SK-N-MC (cell line): ENCODE measurements at regions not wholly inside any gene's neighbourhood (a gene's known extent, or its start where the extent isn't known, plus 50 kb on each side); places are given as distances from the start of the nearest gene placed in this dataset.

Experiments
- EZH2 ChIP-seq: fragments of 200-600 bp; sonication (generic); IDR thresholded peaks from one replicate; pipeline ENCODE4 v1.6.1; 2017; ENCODE audit warnings: antibody characterized with exemption
- POLR2AphosphoS5 ChIP-seq: IDR thresholded peaks from 2 replicates; pipeline ENCODE4 v1.6.1; 2012; ENCODE audit warnings: mild to moderate bottlenecking, low read depth, low read length, borderline replicate concordance

DNA sequence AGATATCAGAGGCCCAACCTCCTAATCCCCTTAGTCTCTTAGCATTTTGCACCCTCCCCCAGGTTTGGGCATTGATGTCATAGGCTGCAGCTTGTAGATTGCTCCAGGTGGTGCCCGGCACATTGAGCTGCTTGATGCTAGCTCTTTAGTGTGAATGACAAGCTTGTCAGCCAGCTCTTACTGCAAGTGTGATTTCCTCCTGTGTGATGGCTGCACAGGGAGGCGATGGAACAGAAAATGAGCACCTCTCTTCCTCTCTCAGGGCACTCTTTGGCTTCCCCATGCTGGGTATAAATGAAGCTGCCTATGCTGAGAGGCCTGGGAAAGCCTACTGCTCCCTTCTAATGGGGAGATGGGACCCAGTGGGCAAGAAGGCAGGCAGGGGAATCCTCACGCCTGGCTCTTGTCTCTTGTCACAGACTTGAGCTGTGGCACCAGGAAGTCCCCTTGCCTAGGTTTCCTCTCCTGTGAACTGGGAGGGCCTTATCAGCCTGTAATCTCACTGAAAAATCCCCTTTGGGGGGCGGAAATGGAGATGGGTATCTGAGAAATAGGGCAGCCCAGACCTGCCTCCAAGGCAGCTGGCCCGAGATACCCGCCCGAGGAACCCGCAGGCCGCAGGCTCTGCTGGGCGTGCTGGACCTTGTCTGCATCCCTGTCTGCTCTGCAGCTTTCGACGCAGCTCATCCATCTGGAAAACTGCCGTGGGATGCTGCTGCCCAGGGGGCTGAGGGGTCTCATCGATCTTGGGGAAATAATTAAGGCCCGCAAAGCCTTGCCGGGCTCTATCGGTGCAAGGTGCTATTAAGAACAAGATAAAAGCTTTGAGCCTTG, 163.5 kb upstream of the CXCR4 start:
- TF ChIP-seq EZH2 (no peak), POLR2AphosphoS5 (no peak)
